NOMO-1 treated with dmso at 0.1 percent for 144 hours (cell line): ENCODE measurements at regions not wholly inside any gene's neighbourhood (a gene's known extent, or its start where the extent isn't known, plus 50 kb on each side); places are given as distances from the start of the nearest gene placed in this dataset.

Experiments
- DNase-seq: peaks from one replicate; lab custom pipeline; 2025; ENCODE audit not compliant: unreplicated experiment; lab: John Stamatoyannopoulos, UW

DNA sequence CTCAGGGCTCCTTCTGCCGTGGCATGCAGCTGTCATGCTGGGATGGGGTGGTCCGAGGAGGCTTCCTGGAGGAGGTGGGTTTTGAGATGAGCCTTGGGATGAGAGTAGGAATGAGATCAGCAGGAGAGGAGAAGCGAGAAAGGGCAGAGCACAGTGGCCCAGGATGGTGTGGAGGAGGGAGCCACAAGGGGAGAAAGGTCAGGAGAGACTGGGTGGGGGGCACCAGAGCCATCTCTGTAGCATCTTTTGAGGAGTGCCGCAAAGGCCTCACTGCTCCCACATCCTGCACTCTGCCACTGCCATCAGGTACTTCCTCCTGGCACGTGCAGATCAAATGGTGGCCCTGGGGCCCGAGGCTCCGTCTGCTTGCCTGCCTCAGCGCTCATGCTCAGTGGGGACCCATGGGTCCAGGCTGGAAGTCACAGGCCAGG lies 150.2 kb downstream of the MACROH2A1 start:
- no peak for DNase-seq

DNA sequence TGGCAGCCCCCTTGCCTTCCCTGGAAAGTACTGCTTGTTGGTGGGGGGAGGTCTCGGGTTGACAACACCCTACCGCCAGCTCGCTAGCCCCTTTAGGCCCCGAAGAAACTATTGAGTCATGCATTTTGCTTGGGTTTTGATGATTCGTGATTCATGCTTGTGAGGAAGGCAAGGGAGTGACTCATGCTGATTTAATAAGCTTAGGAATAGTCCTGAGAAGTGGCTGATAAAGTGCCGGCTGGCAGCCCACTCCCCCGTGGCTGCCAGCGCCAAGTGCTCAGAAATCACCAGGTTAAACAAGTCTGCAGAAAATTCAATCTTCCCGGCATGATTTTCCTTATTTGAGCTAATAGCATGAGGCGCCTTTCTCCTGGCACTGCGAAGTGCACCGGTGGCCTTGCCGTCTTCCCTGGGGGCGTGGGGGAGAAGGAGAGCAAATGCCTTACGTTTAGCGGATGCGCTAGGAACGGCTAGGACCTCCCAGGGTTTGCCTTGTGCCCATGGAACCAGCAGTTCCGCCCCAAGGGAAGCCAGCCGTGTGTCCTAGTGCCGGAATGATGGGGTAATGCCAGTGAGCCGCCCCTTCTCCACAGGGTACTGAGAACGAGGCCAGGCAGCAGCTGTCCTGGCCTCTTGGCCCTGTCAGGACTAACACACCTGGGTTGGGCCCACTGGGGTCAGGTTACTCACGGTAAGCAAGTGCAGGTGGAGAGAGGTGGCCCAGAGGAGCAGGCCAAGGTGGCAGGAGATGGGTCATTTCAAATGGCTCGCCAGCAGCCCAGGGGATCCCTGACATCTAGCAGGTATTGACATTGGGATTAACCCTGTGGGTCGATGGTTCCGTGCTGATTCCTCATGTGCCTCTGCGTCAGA lies 151.9 kb downstream of the MACROH2A1 start:
- DNase-seq = no peak

- DNase-seq = no peak
Measured at GRCh38 chr5:135246605-135246922, 152.5 kb downstream of the MACROH2A1 start.

GRCh38 chr5:135245521-135246499 lies 153.2 kb downstream of the MACROH2A1 start:
- DNase-seq = no peak

DNA sequence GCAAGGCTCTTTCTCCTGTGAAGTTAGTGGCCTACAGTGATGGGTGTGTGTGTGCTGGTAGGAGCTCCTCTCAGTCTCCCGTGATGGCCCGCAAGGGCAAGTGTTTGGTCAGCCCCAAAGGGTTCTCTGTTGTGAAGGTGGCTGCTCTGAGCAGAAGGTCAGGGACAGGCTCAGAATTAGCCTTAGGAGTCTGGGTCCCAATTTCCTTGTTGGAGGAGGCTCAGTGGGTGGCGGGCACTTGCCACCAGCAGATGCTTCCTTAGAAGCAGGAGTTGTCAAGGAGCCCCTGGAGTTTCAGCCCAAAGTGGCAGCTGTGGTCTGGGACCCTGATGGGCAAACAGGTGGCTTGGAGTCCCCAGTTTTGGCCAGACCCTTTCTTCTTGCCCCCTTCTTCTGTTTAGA lies 154.4 kb downstream of the MACROH2A1 start:
- DNase-seq = no peak

- no peak for DNase-seq
Measured at GRCh38 chr5:135243556-135244285, 155.3 kb downstream of the MACROH2A1 start.

DNA sequence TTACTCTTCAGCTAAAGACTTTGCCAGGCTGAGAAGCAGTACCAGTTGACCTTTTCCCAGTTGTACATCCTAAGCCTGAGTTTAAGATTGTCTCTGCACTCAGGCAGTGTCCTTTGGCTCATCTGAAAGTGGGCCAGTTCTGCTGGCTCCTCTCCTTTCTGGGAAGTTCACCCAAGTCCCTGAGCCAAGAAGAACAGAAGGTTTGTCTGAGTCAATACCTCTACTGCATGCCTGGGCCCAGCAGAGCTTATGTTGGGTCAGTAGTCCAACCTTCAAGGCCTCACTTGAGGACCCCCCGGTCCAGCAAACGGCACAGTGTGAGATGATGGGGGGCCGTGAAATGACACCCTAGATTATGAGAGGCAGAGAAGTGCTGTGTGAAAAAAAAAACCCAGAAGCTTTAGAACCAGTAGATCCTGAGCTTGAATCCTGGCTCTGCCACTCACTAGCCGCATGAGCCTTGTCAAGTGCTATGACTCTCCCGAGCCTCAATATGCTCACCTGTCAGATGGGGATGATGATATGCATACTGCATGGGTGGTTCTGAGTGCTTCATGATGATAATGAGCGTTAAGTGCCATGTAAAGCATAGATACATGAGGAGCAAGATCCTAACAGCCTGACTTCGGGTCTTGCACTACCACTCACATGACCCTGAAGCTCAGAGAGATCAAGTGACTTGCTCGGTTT lies 156.0 kb downstream of the MACROH2A1 start:
- no peak for DNase-seq

GRCh38 chr5:135242021-135242865 lies 156.8 kb downstream of the MACROH2A1 start:
- DNase-seq = no peak

GRCh38 chr5:135241536-135241935 lies 157.5 kb downstream of the MACROH2A1 start:
- DNase-seq = no peak

GRCh38 chr5:135240781-135241360 lies 158.2 kb downstream of the MACROH2A1 start:
- no peak for DNase-seq

DNA sequence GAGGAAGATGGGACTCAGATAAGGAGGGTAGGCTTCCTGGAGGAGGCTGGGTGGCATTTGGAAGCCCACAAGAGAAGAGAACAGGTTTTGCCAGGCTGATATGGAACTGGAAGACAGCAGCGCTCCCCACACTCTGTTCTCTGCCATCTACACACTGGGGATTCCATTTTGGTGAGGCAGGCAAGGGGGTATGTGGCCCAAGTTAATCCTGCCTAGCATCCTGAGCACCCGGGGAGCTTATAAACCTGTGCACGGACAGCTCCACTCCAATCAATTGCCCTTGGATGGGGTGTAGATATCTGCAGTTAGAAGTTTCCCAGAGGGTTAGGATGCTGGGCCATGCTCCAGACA lies 158.8 kb downstream of the MACROH2A1 start:
- no peak for DNase-seq

- DNase-seq = no peak
Measured at GRCh38 chr5:135239453-135240282, 159.4 kb downstream of the MACROH2A1 start.

- DNase-seq = no peak
Measured at GRCh38 chr5:135238622-135239452, 160.2 kb downstream of the MACROH2A1 start.

DNA sequence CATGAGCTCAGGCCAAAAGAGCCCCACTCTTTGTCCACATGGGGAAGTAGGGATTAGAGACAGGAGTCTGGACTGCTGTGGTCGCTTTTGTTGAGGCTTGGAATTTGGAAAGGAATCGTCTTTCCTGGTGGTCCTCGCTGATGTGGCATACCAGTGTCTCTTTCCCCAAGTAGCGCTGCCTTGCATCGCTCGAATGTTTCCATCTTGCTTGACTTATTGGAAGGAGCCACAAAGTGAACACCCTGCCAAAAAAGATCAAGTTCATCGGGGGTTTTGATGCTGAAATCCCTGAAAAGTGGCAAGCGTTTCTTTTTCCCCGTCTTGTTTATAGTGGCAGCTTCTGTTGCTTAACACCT lies 161.3 kb downstream of the MACROH2A1 start:
- DNase-seq = no peak

GRCh38 chr5:135236908-135237747 lies 161.9 kb downstream of the MACROH2A1 start:
- DNase-seq = no peak

- DNase-seq = no peak
Measured at GRCh38 chr5:135236228-135236907, 162.7 kb downstream of the MACROH2A1 start.
